ENCODE measurements at regions not wholly inside any gene's neighbourhood (a gene's known extent, or its start where the extent isn't known, plus 50 kb on each side); places are given as distances from the start of the nearest gene placed in this dataset.
"Not testable (repeated sequence)": the region's sequence is repeated elsewhere in the genome, so short reads cannot be mapped to it uniquely, and the experiment has no call there.

- no peak for DNase-seq (ENCODE audit: low read depth)
These were observed 239.7 kb upstream of the API5 start for GRCh38 chr11:43072096-43072495.

GRCh38 chr11:43072911-43073310 is 238.9 kb upstream of the API5 start:
- no peak for DNase-seq (ENCODE audit: low read depth)

- no peak for DNase-seq (ENCODE audit: low read depth)
These were observed 237.0 kb upstream of the API5 start for GRCh38 chr11:43074810-43075209.

- no peak for DNase-seq (ENCODE audit: low read depth)
These were observed 210.7 kb upstream of the API5 start for GRCh38 chr11:43101113-43101512.

GRCh38 chr11:43116071-43116470 is 195.7 kb upstream of the API5 start:
- no peak for DNase-seq (ENCODE audit: low read depth)

GRCh38 chr11:43119275-43119970 is 192.4 kb upstream of the API5 start:
- peak; percentile 14 for DNase-seq (ENCODE audit: low read depth)

GRCh38 chr11:43122546-43122945 is 189.2 kb upstream of the API5 start:
- no peak for DNase-seq (ENCODE audit: low read depth)

- DNase-seq (ENCODE audit: low read depth): no peak
These were observed 188.4 kb upstream of the API5 start for GRCh38 chr11:43123443-43123842.

- no peak for DNase-seq (ENCODE audit: low read depth)
These were observed 187.4 kb upstream of the API5 start for GRCh38 chr11:43124272-43124935.

- DNase-seq (ENCODE audit: low read depth): no peak
These were observed 182.5 kb upstream of the API5 start for GRCh38 chr11:43129329-43129728.

GRCh38 chr11:43130616-43131015 is 181.2 kb upstream of the API5 start:
- no peak for DNase-seq (ENCODE audit: low read depth)

GRCh38 chr11:43135966-43136534 is 175.7 kb upstream of the API5 start:
- DNase-seq (ENCODE audit: low read depth): peak; percentile 23

GRCh38 chr11:43138621-43139140 is 173.1 kb upstream of the API5 start:
- no peak for DNase-seq (ENCODE audit: low read depth)

GRCh38 chr11:43145653-43146052 is 166.1 kb upstream of the API5 start:
- no peak for DNase-seq (ENCODE audit: low read depth)

GRCh38 chr11:43150697-43151096 is 161.1 kb upstream of the API5 start:
- no peak for DNase-seq (ENCODE audit: low read depth)

GRCh38 chr11:43164831-43165230 is 147.0 kb upstream of the API5 start:
- no peak for DNase-seq (ENCODE audit: low read depth)

GRCh38 chr11:43165393-43165792 is 146.4 kb upstream of the API5 start:
- not testable (repeated sequence) for DNase-seq (ENCODE audit: low read depth)

- DNase-seq (ENCODE audit: low read depth): not testable (repeated sequence)
These were observed 143.6 kb upstream of the API5 start for GRCh38 chr11:43168241-43168640.

- no peak for DNase-seq (ENCODE audit: low read depth)
These were observed 139.3 kb upstream of the API5 start for GRCh38 chr11:43172477-43172876.

- no peak for DNase-seq (ENCODE audit: low read depth)
These were observed 133.8 kb upstream of the API5 start for GRCh38 chr11:43177975-43178374.

- DNase-seq (ENCODE audit: low read depth): not testable (repeated sequence)
These were observed 117.3 kb upstream of the API5 start for GRCh38 chr11:43194459-43194858.

GRCh38 chr11:43197379-43197778 is 114.4 kb upstream of the API5 start:
- DNase-seq (ENCODE audit: low read depth): no peak

GRCh38 chr11:43200031-43200430 is 111.8 kb upstream of the API5 start:
- no peak for DNase-seq (ENCODE audit: low read depth)

All from HT1080 (cell line).